ENCODE measurements at regions not wholly inside any gene's neighbourhood (a gene's known extent, or its start where the extent isn't known, plus 50 kb on each side); places are given as distances from the start of the nearest gene placed in this dataset.

DNA sequence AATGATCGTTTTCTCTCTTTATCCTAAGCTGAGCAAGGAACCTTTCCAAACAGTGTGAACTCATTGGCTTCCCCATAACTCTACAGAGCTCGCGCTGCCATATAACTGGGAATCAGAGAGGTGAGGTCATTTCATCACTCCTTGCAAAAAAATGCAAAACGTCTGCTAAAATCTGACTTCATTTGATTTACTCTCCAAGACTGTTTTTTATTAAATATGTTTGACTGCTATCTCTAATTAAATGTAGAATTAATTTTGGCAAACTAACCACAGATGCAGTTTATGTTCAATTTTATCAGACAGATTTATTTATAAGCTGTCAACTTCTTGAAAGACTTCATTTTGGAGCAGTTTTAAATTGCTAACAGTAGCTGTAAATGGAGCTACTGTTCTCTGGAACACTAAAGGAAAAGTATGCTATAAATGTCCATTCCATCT, 131.6 kb upstream of the SOX5 start:
- no peak for DNase-seq (ENCODE audit: low read depth)

DNA sequence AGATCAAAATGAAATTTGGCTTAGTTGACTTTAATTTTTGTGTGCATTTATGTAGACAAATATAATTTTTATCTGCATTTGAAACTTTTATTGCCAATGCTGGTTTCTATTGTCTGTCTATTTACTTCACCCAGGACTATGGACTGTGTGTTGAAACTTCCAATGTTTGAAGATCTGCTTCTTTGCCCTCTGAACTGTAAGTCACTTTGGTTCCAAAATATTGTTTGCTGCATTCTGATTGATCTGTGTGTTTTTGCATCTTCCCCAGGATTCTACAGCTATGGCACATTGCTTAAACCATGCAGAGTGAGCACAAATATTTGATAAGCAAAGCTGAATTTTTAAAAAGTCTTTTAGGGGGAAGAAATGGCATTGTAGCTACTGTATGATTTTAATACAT, 131.0 kb upstream of the SOX5 start:
- no peak for DNase-seq (ENCODE audit: low read depth)

DNA sequence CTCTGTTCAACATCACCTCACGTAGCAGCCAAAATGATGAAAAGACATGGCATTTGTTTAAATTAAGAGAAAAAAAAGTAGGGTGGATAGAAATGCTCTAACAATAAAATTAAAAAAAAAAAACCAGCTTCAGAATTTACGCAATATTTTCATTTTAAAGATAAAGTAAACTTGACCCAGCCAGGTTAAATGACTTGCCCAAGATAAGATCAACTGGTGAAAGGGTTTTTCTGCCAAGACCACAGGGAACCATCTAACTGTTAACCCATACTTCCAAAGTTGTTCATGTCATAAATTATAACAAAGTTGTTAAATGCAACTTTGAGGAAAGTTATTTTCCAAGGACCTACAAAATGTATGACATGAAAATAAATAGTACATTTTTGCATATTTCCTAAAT, 129.6 kb upstream of the SOX5 start:
- no peak for DNase-seq (ENCODE audit: low read depth)

DNA sequence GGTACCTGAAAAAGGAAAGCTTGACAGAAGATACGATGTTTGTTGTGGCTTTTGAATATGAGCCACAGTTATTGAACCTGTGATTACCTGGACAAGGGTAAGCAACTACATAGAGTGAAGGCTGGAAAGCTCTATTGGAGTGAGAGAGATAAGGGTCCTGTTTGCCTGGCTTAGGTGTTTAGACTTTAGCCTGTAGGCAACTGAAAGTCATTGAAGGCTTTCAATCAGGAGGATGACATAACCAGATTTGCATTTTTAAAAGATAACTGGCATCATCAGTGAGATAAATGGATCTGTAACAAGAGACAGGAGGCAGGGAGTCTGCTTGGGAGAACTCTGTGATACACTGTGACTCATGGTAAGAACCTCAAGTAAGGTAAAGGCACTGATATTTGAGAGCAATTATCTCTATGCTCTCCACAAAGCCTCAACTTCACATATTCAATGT, 128.9 kb upstream of the SOX5 start:
- DNase-seq (ENCODE audit: low read depth) = no peak

DNA sequence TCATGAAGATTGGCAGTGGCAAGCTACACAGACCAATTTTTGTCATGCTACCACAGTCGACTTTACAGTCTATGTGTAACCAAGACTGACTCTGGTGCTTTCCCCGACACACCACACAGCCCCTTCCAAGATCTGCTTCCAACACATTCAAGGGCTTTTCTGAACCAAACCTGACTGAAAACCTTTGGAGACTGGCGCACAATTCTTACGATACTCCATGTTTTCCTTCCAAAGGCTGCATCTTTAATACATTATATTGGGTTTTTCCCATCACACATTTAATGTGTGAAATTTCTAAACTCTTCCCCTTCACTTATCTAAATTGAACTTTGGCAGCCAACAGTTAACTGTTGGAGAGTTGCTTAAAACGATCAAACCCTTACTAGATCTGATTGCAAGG, 127.7 kb upstream of the SOX5 start:
- no peak for DNase-seq (ENCODE audit: low read depth)

DNA sequence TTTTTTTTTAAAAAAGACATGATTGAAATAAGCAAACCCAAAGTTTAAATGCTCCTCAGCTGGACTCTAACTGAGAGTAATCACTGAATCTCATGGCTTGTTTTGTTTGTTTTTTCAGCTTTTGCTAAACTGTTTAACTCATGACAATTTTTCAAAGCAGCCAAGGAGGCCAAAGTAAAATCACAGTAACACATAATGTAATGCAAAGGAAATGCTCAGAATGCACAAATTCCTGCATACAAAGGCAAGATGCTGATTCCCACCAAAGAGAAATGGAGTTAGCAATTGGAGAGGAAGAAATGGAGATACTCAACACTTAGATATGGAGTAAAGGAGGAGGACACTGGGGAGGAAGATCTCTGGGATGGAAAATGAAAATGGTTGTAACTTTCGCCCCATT, 126.2 kb upstream of the SOX5 start:
- DNase-seq (ENCODE audit: low read depth) = no peak

DNA sequence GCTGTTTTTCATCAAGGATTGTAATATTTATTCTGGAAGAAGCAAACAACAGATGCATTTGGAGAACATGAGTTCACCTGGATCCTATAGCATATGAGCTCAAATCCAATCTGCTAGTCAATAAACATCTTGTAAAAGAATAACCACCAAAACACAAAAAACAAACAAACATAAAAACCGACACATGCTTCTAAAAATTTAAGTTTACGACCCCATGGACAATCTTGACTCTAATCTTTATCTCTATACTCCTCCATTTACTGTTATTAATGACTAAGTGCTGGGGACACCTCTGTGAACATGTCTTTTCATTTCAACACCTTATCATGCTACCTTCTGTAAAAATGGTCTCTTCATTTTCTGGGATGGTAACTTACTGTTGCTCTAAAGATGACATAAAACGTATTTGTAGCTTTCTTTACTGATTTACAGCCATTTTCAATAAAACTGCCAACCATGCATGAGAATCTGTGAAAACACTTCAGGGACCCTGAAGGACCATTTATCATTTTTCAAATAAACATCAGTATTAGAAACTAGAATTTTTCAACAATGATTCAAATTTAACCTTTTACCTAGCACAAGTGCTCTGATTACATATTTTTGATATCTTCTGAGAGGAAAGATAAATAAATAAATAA, 123.8 kb upstream of the SOX5 start:
- DNase-seq (ENCODE audit: low read depth) = no peak

DNA sequence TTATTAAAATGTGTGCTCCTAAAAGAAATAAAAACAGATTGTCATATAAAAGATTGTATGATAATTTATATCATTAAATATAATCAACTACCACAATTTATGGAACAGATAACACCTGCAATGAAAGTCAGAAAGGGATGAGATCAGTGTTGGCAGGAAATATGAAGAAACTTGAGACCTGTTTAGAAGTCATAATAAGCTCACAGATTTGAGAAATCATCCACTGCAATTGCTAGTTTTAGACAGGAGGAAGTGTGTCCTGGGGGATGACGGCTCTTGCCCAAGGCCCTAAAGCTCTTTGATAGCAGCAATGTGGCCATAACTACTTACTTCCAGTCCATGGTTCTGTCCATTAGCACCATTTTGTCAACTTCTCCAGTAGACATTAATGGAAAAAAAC, 122.8 kb upstream of the SOX5 start:
- no peak for DNase-seq (ENCODE audit: low read depth)

DNA sequence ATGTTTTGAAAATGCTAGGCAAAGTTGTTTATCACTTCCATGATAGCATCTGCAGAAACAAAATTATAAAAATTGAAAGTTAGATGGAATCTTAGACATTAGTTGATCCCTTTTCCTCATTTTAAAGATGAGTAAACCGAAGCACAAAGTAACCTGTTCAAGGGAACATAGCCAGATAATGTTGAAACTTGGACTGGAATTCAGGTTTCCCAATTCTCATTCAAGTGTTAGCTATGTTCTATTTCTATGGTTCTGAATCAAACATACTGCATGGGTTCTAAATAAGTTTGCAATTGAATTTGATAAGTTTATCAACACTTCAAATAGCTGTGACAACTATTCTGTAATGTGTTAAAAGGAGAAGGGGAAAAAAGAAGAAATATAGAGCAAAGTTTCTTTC, 122.4 kb upstream of the SOX5 start:
- DNase-seq (ENCODE audit: low read depth) = no peak

DNA sequence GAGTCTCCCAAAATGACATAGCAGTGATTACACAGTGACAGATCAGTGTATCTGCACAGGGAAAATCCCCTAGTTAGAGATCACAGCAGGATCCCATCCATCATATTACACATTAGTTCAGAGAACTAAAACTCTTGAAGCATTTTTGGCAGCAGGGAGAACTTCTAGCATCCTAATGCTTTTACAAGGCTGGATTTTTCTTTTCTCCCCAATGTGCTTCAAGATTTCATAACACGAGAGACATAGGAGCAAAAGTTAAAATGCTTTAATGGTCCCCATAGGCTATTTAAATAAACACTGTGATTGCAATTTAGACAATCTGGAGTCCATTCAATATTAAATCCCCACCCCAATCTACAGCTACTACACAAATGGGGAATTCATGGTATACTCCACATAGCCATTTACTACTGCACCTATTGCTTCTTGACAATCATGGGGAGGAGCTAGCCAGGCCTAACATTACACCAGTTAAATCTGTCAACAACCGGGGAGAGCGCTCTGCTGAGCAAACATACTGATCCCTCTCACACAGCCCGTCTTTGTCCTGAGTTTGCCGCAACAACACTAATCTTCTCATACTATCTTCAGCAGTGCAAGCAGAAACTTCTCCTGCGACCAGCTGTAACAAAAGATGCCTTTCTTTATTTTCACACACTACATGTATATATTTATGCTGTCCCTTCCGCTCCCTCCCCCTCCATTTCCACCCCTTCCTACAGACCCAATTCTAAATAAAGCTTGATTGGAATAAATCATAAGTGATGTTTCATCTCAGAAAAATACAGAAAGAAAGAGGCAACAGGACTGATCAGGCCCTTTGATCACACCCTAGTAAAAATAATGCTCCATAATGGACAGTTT, 120.3 kb upstream of the SOX5 start:
- no peak for DNase-seq (ENCODE audit: low read depth)

DNA sequence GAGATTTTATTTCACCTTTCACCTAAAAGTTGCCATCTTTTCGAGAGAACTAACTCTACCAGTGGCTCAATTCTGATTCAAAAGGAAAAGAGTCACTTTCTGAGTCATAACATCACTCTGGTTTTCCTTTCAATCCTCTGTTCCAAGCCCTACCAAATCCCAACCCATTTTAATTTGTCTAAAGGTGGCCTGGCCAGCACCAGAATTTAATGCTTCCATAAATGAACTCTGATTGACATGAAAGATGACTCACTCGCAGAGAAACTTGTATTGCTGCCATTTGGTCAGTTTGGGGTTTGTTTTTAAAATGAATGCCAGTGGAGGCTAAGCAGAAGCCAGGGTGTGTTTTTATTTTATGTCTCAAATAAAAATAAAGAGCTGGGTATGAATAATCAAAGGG, 117.4 kb upstream of the SOX5 start:
- peak; percentile 2 for DNase-seq (ENCODE audit: low read depth)

DNA sequence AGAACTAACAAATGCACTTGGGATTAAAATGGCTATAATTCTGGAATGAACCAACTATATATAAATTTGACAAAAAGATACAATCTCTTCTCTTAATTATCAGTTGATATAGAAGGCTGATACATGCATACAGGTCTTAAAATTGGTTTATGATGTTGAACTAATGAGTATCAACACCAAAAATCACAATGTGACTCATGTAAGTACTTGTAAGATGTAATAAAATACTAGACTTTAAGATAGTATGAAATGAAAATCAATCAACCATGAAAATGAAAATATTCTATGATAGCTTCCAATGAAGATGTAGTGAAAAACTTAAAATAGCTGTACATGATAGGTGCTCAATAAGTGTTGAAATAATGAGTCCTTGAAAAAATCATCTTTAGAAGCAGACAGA, 116.6 kb upstream of the SOX5 start:
- DNase-seq (ENCODE audit: low read depth) = no peak

DNA sequence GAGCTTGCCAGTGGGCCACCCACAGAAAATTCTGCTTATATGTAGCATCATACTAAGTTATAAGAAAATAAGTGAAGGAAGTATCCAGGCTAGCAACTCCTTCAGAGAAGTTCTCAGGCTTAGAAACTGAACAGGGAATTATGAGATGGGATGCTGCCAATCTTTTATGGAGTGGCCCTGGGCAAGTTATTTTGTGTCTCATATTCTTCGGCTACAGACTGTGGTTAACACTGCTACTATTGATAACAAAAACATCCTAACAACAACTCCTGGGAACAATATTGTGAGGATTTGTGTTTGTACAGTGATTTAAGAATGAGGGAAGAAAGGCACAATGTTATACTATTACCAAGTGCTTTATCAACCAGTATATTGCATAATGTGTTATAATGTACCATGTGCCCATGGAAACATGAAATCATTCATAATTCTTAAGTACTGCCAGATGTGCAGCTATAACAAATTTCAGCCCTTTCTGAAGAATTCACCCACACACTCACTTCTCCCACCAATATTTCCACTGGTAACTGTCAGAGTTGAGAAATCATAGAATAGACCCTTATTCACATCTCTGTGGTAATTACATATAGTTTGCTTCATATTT, 113.3 kb upstream of the SOX5 start:
- no peak for DNase-seq (ENCODE audit: low read depth)

DNA sequence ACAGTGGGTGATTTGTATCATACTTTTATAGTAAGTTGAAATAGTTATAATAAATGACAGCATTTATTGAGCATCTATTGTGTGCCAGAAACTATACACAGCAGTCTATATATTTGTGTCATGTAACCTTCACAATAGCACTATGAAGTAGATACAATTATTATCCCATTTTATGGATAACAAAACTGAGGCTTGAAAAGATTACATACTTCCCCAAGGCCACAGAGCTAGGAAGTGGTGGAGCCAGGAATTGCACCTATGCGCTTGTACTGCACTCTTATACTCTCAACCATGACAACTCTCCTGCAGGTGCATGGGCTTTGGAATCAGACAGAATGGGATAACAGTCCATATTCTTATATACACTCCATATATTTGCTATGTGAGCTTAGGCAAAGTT, 110.6 kb upstream of the SOX5 start:
- no peak for DNase-seq (ENCODE audit: low read depth)

DNA sequence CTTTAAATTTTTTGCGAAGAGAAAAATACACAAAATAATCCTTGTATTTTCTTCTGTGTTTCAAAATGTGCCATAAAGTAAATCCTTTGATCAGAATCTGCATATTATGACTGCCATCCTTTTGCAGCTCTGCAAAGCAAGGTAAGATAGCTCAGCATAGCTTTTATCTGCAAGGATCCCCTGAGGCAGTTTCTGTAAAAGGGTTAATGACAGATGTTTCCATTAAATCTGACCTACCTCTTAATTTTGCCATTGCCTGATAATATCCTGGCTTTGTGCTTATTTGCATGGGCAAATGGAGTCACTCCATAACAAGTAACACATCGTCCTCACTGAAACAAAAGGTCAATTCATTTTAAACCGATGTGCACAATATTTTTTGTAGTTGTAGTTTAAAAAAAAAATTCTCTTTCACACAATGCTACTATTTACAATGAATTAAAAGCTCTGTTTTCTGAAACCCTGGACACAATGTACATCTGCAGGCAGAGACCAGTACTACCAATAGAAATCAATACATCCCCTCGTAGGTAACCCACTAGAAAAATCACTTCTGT, 108.5 kb upstream of the SOX5 start:
- no peak for DNase-seq (ENCODE audit: low read depth)

DNA sequence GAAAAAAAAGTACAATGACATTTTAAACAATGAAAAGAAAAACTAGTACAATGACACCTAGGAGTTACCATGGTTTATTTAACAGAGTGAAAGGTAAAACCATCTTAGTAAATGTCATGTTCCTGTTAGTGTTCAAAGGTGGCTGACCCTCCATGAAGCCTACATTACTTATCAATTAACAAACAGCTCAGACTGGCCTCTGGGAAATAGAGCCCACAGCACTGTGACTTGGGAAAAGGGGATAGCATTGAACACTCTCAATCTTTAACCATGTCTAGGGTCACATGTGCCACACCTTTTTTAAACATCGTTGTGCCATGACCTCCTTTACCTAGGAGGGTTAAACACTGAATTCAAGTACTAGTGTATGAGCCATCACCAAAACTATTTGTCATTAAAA, 106.3 kb upstream of the SOX5 start:
- no peak for DNase-seq (ENCODE audit: low read depth)

DNA sequence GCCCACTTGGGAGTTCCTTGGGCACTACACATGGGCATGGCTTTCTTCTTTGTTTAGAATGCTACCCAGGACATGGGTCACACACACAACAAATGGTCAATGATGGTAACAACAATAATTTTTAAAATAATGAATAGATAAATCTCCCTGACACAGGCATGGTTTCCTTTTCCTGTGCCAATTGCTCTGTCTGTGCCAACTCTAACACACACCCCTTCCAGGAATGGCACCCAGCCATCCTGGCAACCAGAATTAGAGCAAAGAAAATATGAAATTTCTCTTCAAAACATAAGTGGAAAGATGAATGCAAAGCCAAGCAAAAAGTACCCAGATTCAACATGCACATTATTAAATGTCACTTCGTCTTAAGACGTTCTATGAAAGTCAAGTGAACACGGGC, 104.9 kb upstream of the SOX5 start:
- no peak for DNase-seq (ENCODE audit: low read depth)

DNA sequence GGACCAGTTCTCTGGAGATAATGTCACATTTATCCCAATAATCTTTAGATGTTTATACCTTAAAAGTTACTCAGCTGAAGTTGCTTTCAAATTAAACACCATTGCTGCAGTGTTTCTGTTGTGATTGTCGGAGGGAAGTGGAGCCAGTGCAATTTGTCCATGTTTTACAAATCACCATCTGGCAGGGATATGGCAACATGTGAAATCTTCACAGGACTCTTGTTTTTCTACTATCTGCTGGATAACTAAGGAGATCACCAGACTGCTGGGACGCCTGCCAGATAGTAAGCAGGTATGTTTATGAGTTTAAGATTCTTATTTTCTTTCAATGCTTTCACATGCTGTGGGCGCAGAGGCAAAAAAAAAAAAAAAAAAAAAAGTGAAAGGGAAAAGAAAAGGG, 100.3 kb upstream of the SOX5 start:
- DNase-seq (ENCODE audit: low read depth) = no peak

DNA sequence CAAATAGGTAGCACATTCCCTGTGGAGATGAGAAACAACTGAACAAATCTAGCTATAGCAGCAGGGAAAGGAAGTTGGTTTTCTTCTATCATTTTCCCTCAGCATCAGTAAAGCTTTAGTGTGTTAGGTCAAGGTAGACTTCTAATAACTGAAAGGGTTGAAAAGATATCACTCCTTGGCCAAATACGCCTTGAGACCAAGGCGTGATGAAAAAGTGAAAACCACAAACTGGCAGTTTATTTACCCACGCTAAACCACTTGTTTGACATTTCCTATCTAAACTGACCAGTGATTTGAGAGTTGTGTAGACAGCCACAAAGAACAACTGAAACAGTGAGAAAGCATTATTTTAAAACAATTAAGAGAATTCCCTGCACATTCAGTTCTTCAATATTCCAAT, 99.6 kb upstream of the SOX5 start:
- DNase-seq (ENCODE audit: low read depth) = no peak

DNA sequence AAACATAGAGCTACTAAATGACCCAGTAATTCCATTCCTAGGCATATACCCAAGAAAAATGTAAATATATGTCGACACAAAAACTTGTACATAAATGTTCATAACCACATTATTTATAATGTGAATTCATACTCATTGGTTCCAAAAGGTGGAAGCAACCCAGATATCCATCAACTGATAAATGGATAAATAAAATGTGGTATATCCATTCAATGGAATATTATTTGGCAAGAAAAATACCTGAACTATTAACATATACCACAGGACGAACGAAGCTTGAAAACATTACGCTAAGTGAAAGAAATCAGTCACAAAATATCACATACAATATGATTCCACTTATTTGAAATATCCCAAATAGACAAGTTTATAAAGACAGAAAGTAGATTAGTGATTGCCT, 99.0 kb upstream of the SOX5 start:
- DNase-seq (ENCODE audit: low read depth) = no peak

DNA sequence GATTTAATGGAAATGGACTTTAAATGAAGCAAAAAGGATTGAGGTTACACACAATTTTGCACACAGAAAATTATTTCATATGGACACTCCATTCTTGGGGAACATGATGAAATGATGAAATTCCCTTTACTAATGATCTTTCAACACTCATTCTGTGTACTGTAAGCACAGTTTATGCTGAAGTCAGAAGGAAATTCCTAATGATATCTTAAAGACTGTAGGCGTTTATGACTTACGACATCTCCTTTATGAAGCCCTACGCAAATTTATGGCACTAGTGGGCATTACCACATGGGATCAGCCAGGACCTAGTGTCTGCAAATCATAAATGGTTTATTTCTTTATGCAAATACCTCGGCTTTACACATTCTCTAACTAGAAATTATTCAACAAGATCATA, 97.9 kb upstream of the SOX5 start:
- no peak for DNase-seq (ENCODE audit: low read depth)

DNA sequence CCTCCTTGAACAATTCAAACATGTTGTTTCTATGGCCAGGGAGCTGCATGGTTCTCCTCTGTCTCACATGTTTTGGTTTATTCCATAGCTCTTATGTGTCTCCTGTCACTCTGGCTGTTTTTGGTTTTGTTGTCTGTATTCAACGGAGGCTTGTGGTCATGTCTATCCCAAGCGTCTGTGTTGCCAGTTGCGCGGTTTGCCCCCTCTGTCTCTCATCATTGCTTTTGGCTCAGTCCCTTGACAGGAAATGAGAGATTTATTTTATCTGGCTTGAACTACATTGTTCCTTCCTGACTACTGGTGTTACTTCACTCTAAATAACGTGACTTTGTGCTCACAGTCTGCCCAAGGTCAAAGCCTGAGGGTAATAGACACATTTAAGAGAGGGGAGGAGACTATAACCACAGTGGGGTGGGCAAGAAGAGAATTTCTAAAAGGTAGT, 96.4 kb upstream of the SOX5 start:
- DNase-seq (ENCODE audit: low read depth) = no peak
